ENCODE measurements at regions not wholly inside any gene's neighbourhood (a gene's known extent, or its start where the extent isn't known, plus 50 kb on each side); places are given as distances from the start of the nearest gene placed in this dataset.

- TF ChIP-seq POLR2A (IDR thresholded peaks at IDR 0.05) (no peak), POLR2AphosphoS5 (IDR thresholded peaks at IDR 0.05) (no peak)
- Histone ChIP-seq H3K9me3 (no peaks in the 10 kb centered on the region), H3K27ac (no peak overlapping the region), H3K27me3 (no peaks in the 10 kb centered on the region), H3K36me3 (no peaks in the 10 kb centered on the region), H3K4me3 (no peak overlapping the region), H3K4me1 (no peaks in the 10 kb centered on the region)
- no peak for DNase-seq
- intact Hi-C loops (cut with DNase I; ENCODE audit: low total_unique reads): no loop called here
- in situ Hi-C loops (cut with MboI; ENCODE audit: low pct_ligation_motif_present in 1 of 4, low pct_unique_long_range_greater_than_20kb in 1 of 4, low sequenced_read_pairs in 3 of 4): no loop called here
Measured at GRCh38 chr4:97106161-97106560, 1037.1 kb downstream of the STPG2 start.

GRCh38 chr4:97110506-97110905, 1032.8 kb downstream of the STPG2 start:
- Histone ChIP-seq H3K27me3 (no peaks in the 10 kb centered on the region), H3K4me3 (no peak overlapping the region), H3K36me3 (no peaks in the 10 kb centered on the region), H3K27ac (no peak overlapping the region), H3K4me1 (no peaks in the 10 kb centered on the region), H3K9me3 (no peaks in the 10 kb centered on the region)
- in situ Hi-C loops (cut with MboI; ENCODE audit: low pct_ligation_motif_present in 1 of 4, low pct_unique_long_range_greater_than_20kb in 1 of 4, low sequenced_read_pairs in 3 of 4) (no loop called here), intact Hi-C loops (cut with DNase I; ENCODE audit: low total_unique reads) (no loop called here)
- no peak for DNase-seq
- TF ChIP-seq POLR2A (IDR thresholded peaks at IDR 0.05): no peak
- no peak for TF ChIP-seq EP300 (IDR thresholded peaks at IDR 0.05; ENCODE audit: low read depth)
- TF ChIP-seq POLR2AphosphoS5 (IDR thresholded peaks at IDR 0.05): no peak
- no peak for TF ChIP-seq CTCF (IDR thresholded peaks at IDR 0.05)
- WGBS, 2 donors (ENCODE audit: low coverage in 1 of 2): 55 to 74% methylated on average over 1 of the region's 1 CpG

GRCh38 chr4:97116511-97116910, 1026.8 kb downstream of the STPG2 start:
- Histone ChIP-seq H3K4me3 (no peak overlapping the region), H3K27me3 (no peaks in the 10 kb centered on the region), H3K27ac (no peak overlapping the region), H3K4me1 (peaks cover 0 to 1% (median 0%) of the 10 kb centered on the region in 4 donors), H3K9me3 (no peaks in the 10 kb centered on the region), H3K36me3 (no peaks in the 10 kb centered on the region)
- intact Hi-C loops (cut with DNase I; ENCODE audit: low total_unique reads) (no loop called here), in situ Hi-C loops (cut with MboI; ENCODE audit: low pct_ligation_motif_present in 1 of 4, low pct_unique_long_range_greater_than_20kb in 1 of 4, low sequenced_read_pairs in 3 of 4) (no loop called here)
- WGBS, 2 donors (ENCODE audit: low coverage in 1 of 2): 55 to 63% methylated on average over 2 of the region's 2 CpGs
- DNase-seq: no peak
- no peak for TF ChIP-seq EP300 (IDR thresholded peaks at IDR 0.05; ENCODE audit: low read depth)
- TF ChIP-seq CTCF (IDR thresholded peaks at IDR 0.05): no peak
- no peak for TF ChIP-seq POLR2A (IDR thresholded peaks at IDR 0.05)
- no peak for TF ChIP-seq POLR2AphosphoS5 (IDR thresholded peaks at IDR 0.05)

GRCh38 chr4:97121493-97121892, 1021.8 kb downstream of the STPG2 start:
- intact Hi-C loops (cut with DNase I; ENCODE audit: low total_unique reads) (no loop called here), in situ Hi-C loops (cut with MboI; ENCODE audit: low pct_ligation_motif_present in 1 of 4, low pct_unique_long_range_greater_than_20kb in 1 of 4, low sequenced_read_pairs in 3 of 4) (no loop called here)
- Histone ChIP-seq H3K27me3 (no peaks in the 10 kb centered on the region), H3K9me3 (peaks cover 0 to 9% of the 10 kb centered on the region in 2 donors), H3K27ac (no peak overlapping the region), H3K36me3 (no peaks in the 10 kb centered on the region), H3K4me3 (no peak overlapping the region), H3K4me1 (peaks cover 0 to 6% (median 0%) of the 10 kb centered on the region in 4 donors)
- DNase-seq: no peak
- TF ChIP-seq POLR2AphosphoS5 (IDR thresholded peaks at IDR 0.05) (no peak), POLR2A (IDR thresholded peaks at IDR 0.05) (no peak), CTCF (IDR thresholded peaks at IDR 0.05) (no peak), EP300 (IDR thresholded peaks at IDR 0.05; ENCODE audit: low read depth) (no peak)
- WGBS, 2 donors (ENCODE audit: low coverage in 1 of 2): 29 to 33% methylated on average over 1 of the region's 1 CpG

GRCh38 chr4:97123573-97123972, 1019.7 kb downstream of the STPG2 start:
- Histone ChIP-seq H3K36me3 (no peaks in the 10 kb centered on the region), H3K27ac (no peak overlapping the region), H3K27me3 (no peaks in the 10 kb centered on the region), H3K4me1 (peaks cover 0 to 6% (median 0%) of the 10 kb centered on the region in 4 donors), H3K4me3 (no peak overlapping the region), H3K9me3 (peaks cover 0 to 12% of the 10 kb centered on the region in 2 donors)
- 82 to 100% methylated on average over 1 to 4 of the region's 4 CpGs for WGBS, 2 donors (ENCODE audit: low coverage in 1 of 2)
- in situ Hi-C loops (cut with MboI; ENCODE audit: low pct_ligation_motif_present in 1 of 4, low pct_unique_long_range_greater_than_20kb in 1 of 4, low sequenced_read_pairs in 3 of 4) (no loop called here), intact Hi-C loops (cut with DNase I; ENCODE audit: low total_unique reads) (no loop called here)
- TF ChIP-seq POLR2A (IDR thresholded peaks at IDR 0.05) (no peak), CTCF (IDR thresholded peaks at IDR 0.05) (no peak), EP300 (IDR thresholded peaks at IDR 0.05; ENCODE audit: low read depth) (no peak), POLR2AphosphoS5 (IDR thresholded peaks at IDR 0.05) (no peak)
- DNase-seq: no peak

Data from transverse colon (tissue), 4 donors.